CD4-positive, alpha-beta T cell (primary cell): ENCODE measurements at regions not wholly inside any gene's neighbourhood (a gene's known extent, or its start where the extent isn't known, plus 50 kb on each side); places are given as distances from the start of the nearest gene placed in this dataset.

ENCODE experiments used
- ATAC-seq: fragments of 200-7000 bp; cut with Tn5 transposase; one replicate; pipeline ENCODE4 v1.10.0; 2022; ENCODE audit warnings: mild to moderate bottlenecking; ENCODE audit not compliant: poor library complexity
- CTCF ChIA-PET: fragments of 350-600 bp; sonication (Branson Sonifier 250); formaldehyde crosslinking; loops from one replicate; lab custom pipeline; 2021; ENCODE audit warnings: antibody characterized with exemption, inconsistent platforms; lab: Charles Lee
- POLR2A ChIA-PET: fragments of 350-600 bp; sonication (Branson Sonifier 250); formaldehyde crosslinking; loops from one replicate; lab custom pipeline; 2021; ENCODE audit warnings: antibody characterized with exemption, inconsistent platforms; lab: Charles Lee
- DNase-seq, 14 experiments: peaks; one replicate each; pipeline ENCODE4 v3.0.0-alpha.2; 2013 to 2020; ENCODE audit warnings: mixed read lengths in 2 of 14
- H3K27ac ChIP-seq, 2 donors: one replicate each; pipeline versions ENCODE4 v1.5.1 to v1.7.0; 2013; ENCODE audit warnings: low read length in 2 of 2, low read depth in 1 of 2, mild to moderate bottlenecking in 1 of 2
- H3K27me3 ChIP-seq, 2 experiments: 1 replicate in 1 of 2; 2 replicates in 1 of 2; pipeline versions ENCODE4 v1.6.1 to v1.7.0; 2013; ENCODE audit warnings: low read length in 2 of 2, control low read depth in 1 of 2, mild to moderate bottlenecking in 1 of 2, moderate library complexity in 1 of 2; ENCODE audit not compliant: insufficient read depth in 2 of 2, control insufficient read depth in 1 of 2
- H3K36me3 ChIP-seq: one replicate; pipeline ENCODE4 v1.6.1; 2013; ENCODE audit warnings: low read length, control low read depth; ENCODE audit not compliant: insufficient read depth
- H3K4me1 ChIP-seq: one replicate; pipeline ENCODE4 v1.6.1; 2013; ENCODE audit warnings: low read length, control low read depth; ENCODE audit not compliant: insufficient read depth
- H3K4me3 ChIP-seq: one replicate; pipeline ENCODE4 v1.5.1; 2013; ENCODE audit warnings: mild to moderate bottlenecking, low read length, moderate library complexity
- H3K9me3 ChIP-seq, 2 experiments: 1 replicate in 1 of 2; 2 replicates in 1 of 2; pipeline versions ENCODE4 v1.6.1 to v1.7.0; 2013; ENCODE audit warnings: low read length in 2 of 2, mild to moderate bottlenecking in 2 of 2, control low read depth in 1 of 2, moderate library complexity in 1 of 2; ENCODE audit not compliant: control insufficient read depth in 1 of 2, insufficient read depth in 1 of 2
- H3K27ac Mint-ChIP-seq: one replicate; pipeline ENCODE4 v1.8.0; 2020; ENCODE audit warnings: mixed read lengths
- H3K27me3 Mint-ChIP-seq: one replicate; pipeline ENCODE4 v1.8.0; 2021; ENCODE audit warnings: mixed read lengths
- H3K36me3 Mint-ChIP-seq: one replicate; pipeline ENCODE4 v1.8.0; 2021; ENCODE audit warnings: low read depth, mixed read lengths
- H3K4me1 Mint-ChIP-seq: one replicate; pipeline ENCODE4 v1.8.0; 2021; ENCODE audit warnings: low read depth, mixed read lengths
- H3K4me3 Mint-ChIP-seq: one replicate; pipeline ENCODE4 v1.8.0; 2020; ENCODE audit warnings: mild to moderate bottlenecking, mixed read lengths
- H3K9me3 Mint-ChIP-seq: one replicate; pipeline ENCODE4 v1.8.0; 2020; ENCODE audit warnings: mixed read lengths
- intact Hi-C, 2 experiments: fragments of 100-400 bp; cut with DNase I in 1 of 2; cut with micrococcal nuclease in 1 of 2; formaldehyde crosslinking; loops; one replicate each; pipeline versions ENCODE4 v1.15.1 to v1.9.0; 2023 to 2025; cut with DNase I, micrococcal nuclease
- TF ChIP-seq, protein P1 (sequence below): fragments of 200-600 bp; IDR thresholded peaks from one replicate; pipeline ENCODE4 v1.8.0; 2022; ENCODE audit warnings: antibody characterized with exemption, mild to moderate bottlenecking

DNA sequence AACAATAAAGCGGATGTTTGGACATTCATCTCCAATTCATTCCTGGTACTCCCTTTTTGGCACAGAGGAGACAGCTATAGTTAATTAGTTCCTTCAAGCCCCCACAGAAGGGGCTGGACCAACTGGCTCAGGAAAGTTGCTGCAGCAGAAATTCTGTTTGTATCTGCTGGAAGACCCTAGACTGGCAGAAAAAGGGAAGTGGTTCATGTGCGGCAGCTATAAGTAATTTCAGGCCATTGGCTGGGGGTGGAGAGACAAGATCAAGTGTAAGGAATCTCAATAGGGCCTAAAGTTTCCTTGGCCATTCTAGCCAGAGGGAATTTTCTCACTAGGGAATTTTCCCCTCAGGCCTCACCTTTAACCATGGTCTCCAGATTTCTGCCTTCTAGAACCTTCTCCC is 89.9 kb upstream of the DHX15 start:
- Histone ChIP-seq H3K4me3 (no peak overlapping the region), H3K4me1 (no peaks in the 10 kb centered on the region), H3K27me3 (peaks cover 0 to 3% of the 10 kb centered on the region in 2 experiments), H3K9me3 (peaks cover 0 to 5% of the 10 kb centered on the region in 2 experiments), H3K27ac (no peak overlapping the region), H3K36me3 (no peaks in the 10 kb centered on the region)
- no peak for ATAC-seq
- no peaks in the 10 kb centered on the region for H3K36me3 Mint-ChIP-seq
- no peaks in the 10 kb centered on the region for H3K4me1 Mint-ChIP-seq
- peaks cover 23% of the 10 kb centered on the region for H3K27me3 Mint-ChIP-seq
- intact Hi-C loops, result no loop called here
- no peak overlapping the region for H3K4me3 Mint-ChIP-seq
- ChIA-PET CTCF (no interaction called here), POLR2A (no interaction called here)
- H3K27ac Mint-ChIP-seq, result no peak overlapping the region
- DNase-seq, result no peak
- TF ChIP-seq, protein P1, sequence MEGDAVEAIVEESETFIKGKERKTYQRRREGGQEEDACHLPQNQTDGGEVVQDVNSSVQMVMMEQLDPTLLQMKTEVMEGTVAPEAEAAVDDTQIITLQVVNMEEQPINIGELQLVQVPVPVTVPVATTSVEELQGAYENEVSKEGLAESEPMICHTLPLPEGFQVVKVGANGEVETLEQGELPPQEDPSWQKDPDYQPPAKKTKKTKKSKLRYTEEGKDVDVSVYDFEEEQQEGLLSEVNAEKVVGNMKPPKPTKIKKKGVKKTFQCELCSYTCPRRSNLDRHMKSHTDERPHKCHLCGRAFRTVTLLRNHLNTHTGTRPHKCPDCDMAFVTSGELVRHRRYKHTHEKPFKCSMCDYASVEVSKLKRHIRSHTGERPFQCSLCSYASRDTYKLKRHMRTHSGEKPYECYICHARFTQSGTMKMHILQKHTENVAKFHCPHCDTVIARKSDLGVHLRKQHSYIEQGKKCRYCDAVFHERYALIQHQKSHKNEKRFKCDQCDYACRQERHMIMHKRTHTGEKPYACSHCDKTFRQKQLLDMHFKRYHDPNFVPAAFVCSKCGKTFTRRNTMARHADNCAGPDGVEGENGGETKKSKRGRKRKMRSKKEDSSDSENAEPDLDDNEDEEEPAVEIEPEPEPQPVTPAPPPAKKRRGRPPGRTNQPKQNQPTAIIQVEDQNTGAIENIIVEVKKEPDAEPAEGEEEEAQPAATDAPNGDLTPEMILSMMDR, result no peak
- peaks cover 3% of the 10 kb centered on the region for H3K9me3 Mint-ChIP-seq

GRCh38 chr4:24675721-24676389 is 91.5 kb upstream of the DHX15 start:
- Mint-ChIP-seq H3K27me3 (peaks cover 28% of the 10 kb centered on the region), H3K27ac (no peak overlapping the region), H3K4me3 (no peak overlapping the region), H3K9me3 (peaks cover 3% of the 10 kb centered on the region), H3K4me1 (no peaks in the 10 kb centered on the region), H3K36me3 (no peaks in the 10 kb centered on the region)
- Histone ChIP-seq H3K27me3 (peaks cover 3 to 5% of the 10 kb centered on the region in 2 experiments), H3K9me3 (peaks cover 0 to 9% of the 10 kb centered on the region in 2 experiments), H3K4me1 (no peaks in the 10 kb centered on the region), H3K27ac (no peak overlapping the region), H3K36me3 (no peaks in the 10 kb centered on the region), H3K4me3 (no peak overlapping the region)
- ATAC-seq (no peak), DNase-seq (peak in 2 of 14 experiments; percentile 12 to 20)
- TF ChIP-seq, protein P1, result no peak
- intact Hi-C loops, result no loop called here
- CTCF ChIA-PET, result no interaction called here
- POLR2A ChIA-PET, result no interaction called here

- no peaks in the 10 kb centered on the region for H3K4me1 ChIP-seq
- Mint-ChIP-seq H3K27me3 (peaks cover 33% of the 10 kb centered on the region), H3K36me3 (no peaks in the 10 kb centered on the region), H3K4me3 (no peak overlapping the region), H3K27ac (no peak overlapping the region), H3K9me3 (peaks cover 3% of the 10 kb centered on the region), H3K4me1 (no peaks in the 10 kb centered on the region)
- H3K4me3 ChIP-seq, result no peak overlapping the region
- H3K27ac ChIP-seq, result no peak overlapping the region
- TF ChIP-seq, protein P1, result no peak
- peaks cover 6 to 11% of the 10 kb centered on the region in 2 experiments for H3K27me3 ChIP-seq
- H3K36me3 ChIP-seq, result no peaks in the 10 kb centered on the region
- ATAC-seq (no peak), DNase-seq (no peak)
- POLR2A ChIA-PET, result no interaction called here
- H3K9me3 ChIP-seq, result peaks cover 0 to 9% of the 10 kb centered on the region in 2 experiments
- CTCF ChIA-PET, result interaction anchor here (0.6 kb wide), 1 partner anchor 726 kb away, joined by 3 read pairs; no protein-coding TSS in a partner anchor
- intact Hi-C loops, result no loop called here
Observed at GRCh38 chr4:24677909-24678308, 93.6 kb upstream of the DHX15 start.
